Fibroblast of pulmonary artery (primary cell): ENCODE measurements at regions not wholly inside any gene's neighbourhood (a gene's known extent, or its start where the extent isn't known, plus 50 kb on each side); places are given as distances from the start of the nearest gene placed in this dataset.

Experiments
- DNase-seq: peaks from one replicate; pipeline ENCODE4 v3.0.0-alpha.2; 2010; ENCODE audit warnings: low read depth
- H3K4me3 ChIP-seq: replicated peaks from 2 replicates; pipeline ENCODE4 v1.5.1; 2011; ENCODE audit warnings: low read depth, mild to moderate bottlenecking, control low read depth, low read length, moderate library complexity
- CTCF ChIP-seq: IDR thresholded peaks from 2 replicates; pipeline ENCODE4 v1.5.1; 2011; ENCODE audit warnings: mild to moderate bottlenecking, control low read depth, low read length, inconsistent platforms; ENCODE audit errors: missing control alignments

GRCh38 chr3:187913617-187914033, 168.4 kb upstream of the BCL6 start:
- no peak overlapping the region for H3K4me3 ChIP-seq
- TF ChIP-seq CTCF, result no peak
- peak; percentile 14 for DNase-seq

- no peak for DNase-seq
- TF ChIP-seq CTCF, result no peak
- no peak overlapping the region for H3K4me3 ChIP-seq
Observed at GRCh38 chr3:187914231-187914630, 169.0 kb upstream of the BCL6 start.

GRCh38 chr3:187916072-187916471, 170.8 kb upstream of the BCL6 start:
- DNase-seq, result no peak
- no peak for TF ChIP-seq CTCF
- H3K4me3 ChIP-seq, result no peak overlapping the region

- DNase-seq, result no peak
- no peak for TF ChIP-seq CTCF
- H3K4me3 ChIP-seq, result no peak overlapping the region
Observed at GRCh38 chr3:187918081-187918644, 172.9 kb upstream of the BCL6 start.

GRCh38 chr3:187919048-187919447, 173.8 kb upstream of the BCL6 start:
- no peak for DNase-seq
- H3K4me3 ChIP-seq, result no peak overlapping the region
- TF ChIP-seq CTCF, result no peak

GRCh38 chr3:187919544-187919943, 174.3 kb upstream of the BCL6 start:
- no peak for TF ChIP-seq CTCF
- no peak overlapping the region for H3K4me3 ChIP-seq
- no peak for DNase-seq

GRCh38 chr3:187920030-187920429, 174.8 kb upstream of the BCL6 start:
- no peak for DNase-seq
- no peak overlapping the region for H3K4me3 ChIP-seq
- TF ChIP-seq CTCF, result no peak
